ENCODE measurements at regions not wholly inside any gene's neighbourhood (a gene's known extent, or its start where the extent isn't known, plus 50 kb on each side); places are given as distances from the start of the nearest gene placed in this dataset.

DNA sequence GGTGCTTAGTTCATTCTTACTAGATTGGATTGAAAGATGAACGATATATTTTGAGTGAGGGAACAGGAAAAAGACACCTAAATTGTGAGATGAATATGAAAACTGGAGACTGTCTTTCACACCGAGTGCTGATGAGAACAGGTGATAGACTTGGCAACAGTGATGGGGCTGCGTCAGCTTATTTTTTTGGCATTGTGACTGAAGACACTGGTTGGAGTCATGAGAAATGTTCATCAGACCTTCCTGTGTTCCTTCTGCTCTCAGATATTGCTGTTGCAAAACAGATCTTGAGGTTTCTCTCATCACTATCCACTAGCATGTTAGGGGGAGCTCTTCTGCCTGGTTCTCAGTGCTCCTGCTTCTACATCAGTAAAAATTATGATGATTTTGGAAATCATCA, 124.2 kb upstream of the KCNIP4 start:
- in situ Hi-C loops (cut with MboI; ENCODE audit: low pct_unique_long_range_greater_than_20kb, low sequenced_read_pairs, unreplicated experiment), result no loop called here
- DNase-seq (ENCODE audit: low spot score), result no peak
- TF ChIP-seq, protein P1, sequence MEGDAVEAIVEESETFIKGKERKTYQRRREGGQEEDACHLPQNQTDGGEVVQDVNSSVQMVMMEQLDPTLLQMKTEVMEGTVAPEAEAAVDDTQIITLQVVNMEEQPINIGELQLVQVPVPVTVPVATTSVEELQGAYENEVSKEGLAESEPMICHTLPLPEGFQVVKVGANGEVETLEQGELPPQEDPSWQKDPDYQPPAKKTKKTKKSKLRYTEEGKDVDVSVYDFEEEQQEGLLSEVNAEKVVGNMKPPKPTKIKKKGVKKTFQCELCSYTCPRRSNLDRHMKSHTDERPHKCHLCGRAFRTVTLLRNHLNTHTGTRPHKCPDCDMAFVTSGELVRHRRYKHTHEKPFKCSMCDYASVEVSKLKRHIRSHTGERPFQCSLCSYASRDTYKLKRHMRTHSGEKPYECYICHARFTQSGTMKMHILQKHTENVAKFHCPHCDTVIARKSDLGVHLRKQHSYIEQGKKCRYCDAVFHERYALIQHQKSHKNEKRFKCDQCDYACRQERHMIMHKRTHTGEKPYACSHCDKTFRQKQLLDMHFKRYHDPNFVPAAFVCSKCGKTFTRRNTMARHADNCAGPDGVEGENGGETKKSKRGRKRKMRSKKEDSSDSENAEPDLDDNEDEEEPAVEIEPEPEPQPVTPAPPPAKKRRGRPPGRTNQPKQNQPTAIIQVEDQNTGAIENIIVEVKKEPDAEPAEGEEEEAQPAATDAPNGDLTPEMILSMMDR (IDR thresholded peaks at IDR 0.05; ENCODE audit: extremely low read depth, insufficient read depth, missing control alignments), result no peak

- no peak for DNase-seq (ENCODE audit: low spot score)
- in situ Hi-C loops (cut with MboI; ENCODE audit: low pct_unique_long_range_greater_than_20kb, low sequenced_read_pairs, unreplicated experiment), result no loop called here
- TF ChIP-seq, protein P1 (IDR thresholded peaks at IDR 0.05; ENCODE audit: extremely low read depth, insufficient read depth, missing control alignments), result no peak
These were observed 123.7 kb upstream of the KCNIP4 start for GRCh38 chr4:22072240-22072639.

DNA sequence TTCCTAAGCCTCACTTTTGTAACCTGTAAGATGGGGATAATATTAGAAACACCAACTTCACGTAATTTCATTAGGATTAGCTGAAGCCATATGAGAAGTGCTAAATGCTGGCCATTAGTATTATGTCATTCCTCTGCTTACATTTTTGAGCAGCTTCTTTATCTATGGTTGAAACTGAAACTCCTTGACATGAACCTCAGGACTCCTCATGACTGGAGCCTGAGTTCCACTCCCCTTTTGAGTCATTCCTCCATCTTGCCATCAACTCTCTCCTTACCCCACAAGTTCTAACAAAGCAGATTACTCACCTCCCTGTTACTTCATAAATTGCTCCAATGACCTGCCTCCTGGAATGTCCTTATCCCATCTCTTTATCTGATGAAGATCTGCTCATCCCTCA, 123.2 kb upstream of the KCNIP4 start:
- TF ChIP-seq, protein P1 (IDR thresholded peaks at IDR 0.05; ENCODE audit: extremely low read depth, insufficient read depth, missing control alignments), result no peak
- DNase-seq (ENCODE audit: low spot score), result peak; percentile 10
- in situ Hi-C loops (cut with MboI; ENCODE audit: low pct_unique_long_range_greater_than_20kb, low sequenced_read_pairs, unreplicated experiment), result no loop called here

DNA sequence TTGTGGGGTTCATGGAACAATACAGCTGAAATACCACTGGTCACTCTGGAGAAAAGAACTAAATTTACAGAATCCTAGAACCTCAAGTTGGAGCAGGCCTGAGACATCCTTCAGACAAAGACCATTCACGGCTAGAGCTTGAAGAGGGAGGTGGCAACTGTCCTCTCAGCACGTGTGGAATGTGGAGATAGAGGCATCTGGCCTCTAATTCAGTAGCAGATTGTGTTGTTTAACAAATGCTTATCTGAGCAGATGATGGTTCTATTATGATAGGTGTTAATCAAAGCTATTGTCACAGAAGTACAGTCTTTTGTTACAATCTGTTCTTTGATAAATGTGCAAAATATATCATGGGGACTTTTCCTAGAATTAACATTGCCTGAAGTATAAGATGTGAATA, 121.7 kb upstream of the KCNIP4 start:
- in situ Hi-C loops (cut with MboI; ENCODE audit: low pct_unique_long_range_greater_than_20kb, low sequenced_read_pairs, unreplicated experiment), result no loop called here
- TF ChIP-seq, protein P1 (IDR thresholded peaks at IDR 0.05; ENCODE audit: extremely low read depth, insufficient read depth, missing control alignments), result no peak
- DNase-seq (ENCODE audit: low spot score), result no peak

GRCh38 chr4:22063613-22064012, 115.0 kb upstream of the KCNIP4 start:
- in situ Hi-C loops (cut with MboI; ENCODE audit: low pct_unique_long_range_greater_than_20kb, low sequenced_read_pairs, unreplicated experiment), result no loop called here
- TF ChIP-seq, protein P1 (IDR thresholded peaks at IDR 0.05; ENCODE audit: extremely low read depth, insufficient read depth, missing control alignments), result no peak
- no peak for DNase-seq (ENCODE audit: low spot score)

GRCh38 chr4:22062676-22063075, 114.1 kb upstream of the KCNIP4 start:
- TF ChIP-seq, protein P1 (IDR thresholded peaks at IDR 0.05; ENCODE audit: extremely low read depth, insufficient read depth, missing control alignments), result no peak
- in situ Hi-C loops (cut with MboI; ENCODE audit: low pct_unique_long_range_greater_than_20kb, low sequenced_read_pairs, unreplicated experiment), result no loop called here
- DNase-seq (ENCODE audit: low spot score), result no peak

GRCh38 chr4:22055954-22056353, 107.4 kb upstream of the KCNIP4 start:
- DNase-seq (ENCODE audit: low spot score), result no peak

More at GRCh38 chr4:22055954-22056353, 107.4 kb upstream of the KCNIP4 start:
- TF ChIP-seq, protein P1 (IDR thresholded peaks at IDR 0.05; ENCODE audit: extremely low read depth, insufficient read depth, missing control alignments), result no peak
- in situ Hi-C loops (cut with MboI; ENCODE audit: low pct_unique_long_range_greater_than_20kb, low sequenced_read_pairs, unreplicated experiment), result no loop called here
